ENCODE measurements at regions not wholly inside any gene's neighbourhood (a gene's known extent, or its start where the extent isn't known, plus 50 kb on each side); places are given as distances from the start of the nearest gene placed in this dataset.

GRCh38 chr5:26649000-26649399 lies 389.4 kb downstream of the CDH9 start:
- H3K4me3 Mint-ChIP-seq (ENCODE audit: unreplicated experiment), result no peak overlapping the region
- peaks cover 5% of the 10 kb centered on the region for H3K9me3 Mint-ChIP-seq (ENCODE audit: unreplicated experiment)
- no peaks in the 10 kb centered on the region for H3K36me3 Mint-ChIP-seq (ENCODE audit: low read depth, unreplicated experiment)
- H3K27me3 Mint-ChIP-seq (ENCODE audit: unreplicated experiment), result no peaks in the 10 kb centered on the region
- H3K27ac Mint-ChIP-seq (ENCODE audit: unreplicated experiment), result no peak overlapping the region
- no peak for DNase-seq (ENCODE audit: low spot score)
- no peaks in the 10 kb centered on the region for H3K4me1 Mint-ChIP-seq (ENCODE audit: unreplicated experiment)
- no peak for TF ChIP-seq CTCF (IDR thresholded peaks at IDR 0.05; ENCODE audit: unreplicated experiment)

- H3K27ac Mint-ChIP-seq (ENCODE audit: unreplicated experiment), result no peak overlapping the region
These were observed 390.6 kb downstream of the CDH9 start for GRCh38 chr5:26647781-26648180.

GRCh38 chr5:26645659-26646058 lies 392.7 kb downstream of the CDH9 start:
- Mint-ChIP-seq H3K4me1 (ENCODE audit: unreplicated experiment) (no peaks in the 10 kb centered on the region), H3K4me3 (ENCODE audit: unreplicated experiment) (no peak overlapping the region), H3K9me3 (ENCODE audit: unreplicated experiment) (peaks cover 5% of the 10 kb centered on the region), H3K27me3 (ENCODE audit: unreplicated experiment) (no peaks in the 10 kb centered on the region), H3K36me3 (ENCODE audit: low read depth, unreplicated experiment) (no peaks in the 10 kb centered on the region), H3K27ac (ENCODE audit: unreplicated experiment) (no peak overlapping the region)
- no peak for TF ChIP-seq CTCF (IDR thresholded peaks at IDR 0.05; ENCODE audit: unreplicated experiment)
- no peak for DNase-seq (ENCODE audit: low spot score)

More at GRCh38 chr5:26647781-26648180, 390.6 kb downstream of the CDH9 start:
- no peak for DNase-seq (ENCODE audit: low spot score)
- Mint-ChIP-seq H3K9me3 (ENCODE audit: unreplicated experiment) (peaks cover 5% of the 10 kb centered on the region), H3K27me3 (ENCODE audit: unreplicated experiment) (no peaks in the 10 kb centered on the region), H3K36me3 (ENCODE audit: low read depth, unreplicated experiment) (no peaks in the 10 kb centered on the region), H3K4me3 (ENCODE audit: unreplicated experiment) (no peak overlapping the region), H3K4me1 (ENCODE audit: unreplicated experiment) (no peaks in the 10 kb centered on the region)
- TF ChIP-seq CTCF (IDR thresholded peaks at IDR 0.05; ENCODE audit: unreplicated experiment), result no peak

GRCh38 chr5:26641492-26641891 lies 396.9 kb downstream of the CDH9 start:
- Mint-ChIP-seq H3K9me3 (ENCODE audit: unreplicated experiment) (peaks cover 5% of the 10 kb centered on the region), H3K4me1 (ENCODE audit: unreplicated experiment) (no peaks in the 10 kb centered on the region), H3K27me3 (ENCODE audit: unreplicated experiment) (peaks cover 2% of the 10 kb centered on the region), H3K36me3 (ENCODE audit: low read depth, unreplicated experiment) (no peaks in the 10 kb centered on the region), H3K27ac (ENCODE audit: unreplicated experiment) (no peak overlapping the region), H3K4me3 (ENCODE audit: unreplicated experiment) (no peak overlapping the region)
- no peak for TF ChIP-seq CTCF (IDR thresholded peaks at IDR 0.05; ENCODE audit: unreplicated experiment)
- no peak for DNase-seq (ENCODE audit: low spot score)

- Mint-ChIP-seq H3K9me3 (ENCODE audit: unreplicated experiment) (no peaks in the 10 kb centered on the region), H3K36me3 (ENCODE audit: low read depth, unreplicated experiment) (no peaks in the 10 kb centered on the region), H3K27me3 (ENCODE audit: unreplicated experiment) (no peaks in the 10 kb centered on the region), H3K4me3 (ENCODE audit: unreplicated experiment) (no peak overlapping the region), H3K4me1 (ENCODE audit: unreplicated experiment) (no peaks in the 10 kb centered on the region), H3K27ac (ENCODE audit: unreplicated experiment) (no peak overlapping the region)
- no peak for TF ChIP-seq CTCF (IDR thresholded peaks at IDR 0.05; ENCODE audit: unreplicated experiment)
- no peak for DNase-seq (ENCODE audit: low spot score)
These were observed 413.3 kb downstream of the CDH9 start for GRCh38 chr5:26625099-26625498.

Data from endothelial cell (in vitro differentiated cells).